HS-5 (cell line): ENCODE measurements at regions not wholly inside any gene's neighbourhood (a gene's known extent, or its start where the extent isn't known, plus 50 kb on each side); places are given as distances from the start of the nearest gene placed in this dataset.
A peak's percentile ranks its signal among the peaks of the same experiment; 100 is the strongest.
"Not testable (repeated sequence)": the region's sequence is repeated elsewhere in the genome, so short reads cannot be mapped to it uniquely, and the experiment has no call there.

Experiments used
- DNase-seq: peaks from one replicate; pipeline ENCODE4 v3.0.0-alpha.2; 2012; ENCODE audit warnings: low read depth

GRCh38 chr6:118367314-118367713 lies 180.8 kb upstream of the PLN start:
- DNase-seq, result no peak

- DNase-seq, result no peak
Observed at GRCh38 chr6:118370722-118371121, 177.4 kb upstream of the PLN start.

DNA sequence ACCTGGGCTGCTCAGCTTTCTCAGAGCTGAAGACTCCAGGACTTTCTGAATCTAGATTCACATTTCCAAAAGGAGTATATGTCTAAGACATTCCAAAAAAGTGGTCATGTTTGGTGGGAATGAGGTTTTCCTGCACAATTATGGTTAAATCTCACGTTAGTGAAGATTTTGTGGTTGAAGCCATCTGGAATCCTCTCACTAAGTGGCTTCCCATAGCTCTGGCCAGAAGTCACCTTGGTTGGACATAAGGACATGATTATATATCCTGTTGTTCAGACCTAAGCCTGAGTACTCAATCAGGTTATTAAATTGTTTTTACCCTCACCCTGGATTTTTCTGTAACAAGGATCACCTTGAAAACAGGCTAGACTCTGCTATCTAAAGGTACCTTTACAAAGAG lies 176.1 kb upstream of the PLN start:
- no peak for DNase-seq

- DNase-seq, result no peak
Observed at GRCh38 chr6:118372413-118372812, 175.7 kb upstream of the PLN start.

- no peak for DNase-seq
Observed at GRCh38 chr6:118377711-118378414, 170.2 kb upstream of the PLN start.

DNA sequence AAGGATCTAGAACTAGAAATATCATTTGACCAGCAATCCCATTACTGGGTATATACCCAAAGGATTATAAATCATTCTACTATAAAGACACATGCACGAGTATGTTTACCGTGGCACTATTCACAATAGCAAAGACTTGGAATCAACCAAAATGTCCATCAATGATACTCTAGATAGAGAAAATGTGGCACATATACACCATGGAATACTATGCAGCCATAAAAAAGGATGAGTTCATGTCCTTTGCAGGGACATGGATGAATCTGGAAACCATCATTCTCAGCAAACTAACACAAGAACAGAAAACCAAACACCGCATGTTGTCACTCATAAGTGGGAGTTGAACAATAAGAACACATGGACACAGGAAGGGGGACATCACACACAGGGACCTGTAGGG lies 167.5 kb upstream of the PLN start:
- DNase-seq, result not testable (repeated sequence)

- DNase-seq, result no peak
Observed at GRCh38 chr6:118382126-118382525, 166.0 kb upstream of the PLN start.

- no peak for DNase-seq
Observed at GRCh38 chr6:118383924-118384323, 164.2 kb upstream of the PLN start.

- DNase-seq, result no peak
Observed at GRCh38 chr6:118386975-118387374, 161.1 kb upstream of the PLN start.

- DNase-seq, result peak; percentile 89
Observed at GRCh38 chr6:118387921-118388701, 160.0 kb upstream of the PLN start.

DNA sequence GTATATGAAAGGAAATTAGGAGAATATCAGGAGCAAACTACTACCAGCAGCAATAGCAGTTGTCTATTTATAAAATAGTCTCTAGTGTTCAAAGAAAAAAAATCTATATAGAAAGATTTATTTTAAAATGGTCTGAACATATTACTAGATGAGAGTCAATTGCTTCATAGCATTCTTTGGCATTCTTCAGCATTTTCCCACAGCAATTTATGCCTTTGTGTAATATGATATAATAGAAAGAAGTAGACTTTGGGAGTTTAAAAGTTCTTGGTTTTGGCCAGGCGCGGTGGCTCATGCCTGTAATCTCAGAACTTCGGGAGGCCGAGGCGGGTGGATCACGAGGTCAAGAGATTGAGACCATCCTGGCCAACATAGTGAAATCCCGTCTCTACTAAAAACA lies 157.0 kb upstream of the PLN start:
- no peak for DNase-seq

- DNase-seq, result no peak
Observed at GRCh38 chr6:118394106-118394505, 154.0 kb upstream of the PLN start.

- DNase-seq, result no peak
Observed at GRCh38 chr6:118396969-118397368, 151.1 kb upstream of the PLN start.

DNA sequence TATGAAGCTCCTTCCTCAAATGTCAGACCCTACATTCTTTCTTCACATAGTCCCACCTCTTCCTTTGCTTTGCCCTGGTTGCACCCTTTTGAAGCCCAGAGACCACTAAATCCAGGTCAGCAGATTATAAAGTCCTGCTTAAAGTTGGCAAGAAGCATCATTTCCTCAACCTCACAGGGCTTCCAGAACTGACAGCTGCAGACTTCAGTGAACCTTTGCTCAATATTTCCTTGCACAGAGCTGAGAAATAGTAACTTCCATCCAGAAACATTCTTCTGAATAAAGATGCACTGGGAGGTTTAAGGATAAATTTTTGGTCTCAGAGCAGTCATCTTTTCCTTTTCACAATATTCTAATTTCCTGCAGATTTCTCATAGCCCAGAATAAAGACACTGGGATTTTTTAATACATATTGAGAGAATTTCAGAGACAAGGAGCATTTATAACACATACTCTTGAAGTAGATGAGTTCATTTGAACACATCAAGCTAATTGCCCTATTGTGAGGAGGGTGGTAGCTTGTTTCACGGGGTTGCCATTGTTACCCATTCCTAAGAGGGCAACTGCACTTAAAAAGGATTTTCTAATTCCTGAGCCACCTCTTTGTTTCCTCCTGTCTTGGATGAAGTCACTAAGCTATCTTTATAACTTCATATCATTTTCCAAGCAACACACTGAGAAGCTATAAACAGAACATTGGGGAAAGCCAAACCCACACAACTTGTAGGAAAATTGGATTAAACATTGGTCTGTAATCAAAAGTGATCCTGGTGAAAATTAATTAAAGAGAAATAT lies 150.2 kb upstream of the PLN start:
- DNase-seq, result no peak

DNA sequence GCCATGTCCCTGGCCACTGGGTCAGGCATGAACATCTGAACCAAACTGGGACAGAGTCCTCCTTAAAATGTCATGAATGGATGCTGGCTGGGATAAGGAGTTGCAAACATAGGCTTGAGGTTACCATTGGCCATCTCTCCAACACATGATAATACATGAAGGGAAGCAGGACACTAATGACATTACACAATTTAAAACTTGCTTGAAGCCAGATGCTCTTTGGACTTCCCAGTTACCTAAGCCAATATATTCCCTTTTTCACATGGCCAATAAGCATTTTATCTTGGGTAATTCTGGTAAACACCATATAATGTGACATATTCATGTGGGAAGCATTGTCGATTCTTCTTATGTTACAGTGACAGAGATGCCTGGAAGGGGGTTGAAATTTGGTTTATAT lies 148.0 kb upstream of the PLN start:
- no peak for DNase-seq

DNA sequence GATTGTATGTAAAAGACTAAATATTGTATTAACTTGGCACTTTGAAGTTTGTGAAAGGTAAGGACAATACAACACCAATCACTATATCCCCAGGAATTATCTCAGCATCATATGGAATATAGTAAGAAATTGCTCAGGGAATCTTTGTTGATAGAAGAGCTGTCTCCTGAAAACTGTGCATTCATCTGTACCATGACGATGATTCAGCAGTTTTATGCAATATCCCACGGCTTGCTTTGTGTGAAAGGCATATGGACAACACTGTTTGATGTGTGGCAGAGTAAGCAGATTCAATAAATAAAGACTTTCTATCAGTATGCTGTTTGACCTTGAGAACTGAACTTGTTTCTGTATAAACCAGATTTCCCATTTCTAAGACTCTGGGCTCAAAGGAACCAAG lies 147.5 kb upstream of the PLN start:
- DNase-seq, result no peak

DNA sequence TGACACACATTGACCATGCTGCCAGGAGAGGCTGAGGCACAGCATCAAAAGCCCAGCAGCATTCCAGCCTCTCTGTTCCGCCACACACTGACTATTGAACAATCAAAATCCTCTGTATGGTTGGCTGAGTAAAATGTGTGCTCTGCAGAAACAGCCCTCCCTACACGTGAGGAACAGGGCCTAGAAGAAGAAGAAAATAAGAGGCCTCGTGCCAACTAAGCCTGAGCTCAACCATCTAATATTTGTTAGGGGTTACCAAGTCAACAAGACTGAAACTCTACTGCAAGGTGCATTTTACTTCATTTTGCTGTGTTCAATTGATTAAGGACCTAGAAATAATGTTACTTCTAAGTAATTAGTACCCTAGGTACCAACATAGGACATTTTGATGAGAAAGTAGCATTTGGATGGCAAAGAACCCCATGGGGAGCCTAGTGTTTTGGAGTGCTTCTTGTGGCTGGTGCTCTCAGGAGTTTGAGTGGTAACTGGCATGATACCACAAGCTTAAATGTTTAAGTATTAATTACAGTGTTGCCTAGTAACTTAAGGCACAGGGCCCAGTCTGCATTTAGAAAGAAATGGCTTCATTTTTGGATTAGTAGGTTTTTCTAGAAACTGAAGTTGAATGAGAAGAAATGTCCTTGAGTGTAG lies 146.6 kb upstream of the PLN start:
- no peak for DNase-seq

GRCh38 chr6:118403036-118403435 lies 145.1 kb upstream of the PLN start:
- DNase-seq, result no peak

GRCh38 chr6:118408863-118409262 lies 139.2 kb upstream of the PLN start:
- DNase-seq, result no peak

- no peak for DNase-seq
Observed at GRCh38 chr6:118410001-118410400, 138.1 kb upstream of the PLN start.
